WTC11 (cell line): ENCODE measurements at regions not wholly inside any gene's neighbourhood (a gene's known extent, or its start where the extent isn't known, plus 50 kb on each side); places are given as distances from the start of the nearest gene placed in this dataset.

Experiments used
- CREM ChIP-seq: sonication (generic); formaldehyde crosslinking; IDR thresholded peaks from 2 replicates; pipeline ENCODE4 v1.8.1; 2022; ENCODE audit warnings: mild to moderate bottlenecking, missing genetic modification reagents, moderate library complexity
- ELF4 ChIP-seq: sonication (generic); formaldehyde crosslinking; IDR thresholded peaks from 2 replicates; pipeline ENCODE4 v1.8.1; 2022; ENCODE audit warnings: low read depth, mild to moderate bottlenecking, moderate library complexity, missing genetic modification reagents
- NFYB ChIP-seq: sonication (generic); formaldehyde crosslinking; conservative IDR thresholded peaks from 2 replicates; pipeline ENCODE4 v1.8.0; 2022; ENCODE audit warnings: low read depth, missing genetic modification reagents
- TEAD1 ChIP-seq: sonication (generic); formaldehyde crosslinking; IDR thresholded peaks from 2 replicates; pipeline ENCODE4 v1.8.0; 2022; ENCODE audit warnings: mild to moderate bottlenecking, missing genetic modification reagents
- TF ChIP-seq, protein P1 (sequence below): sonication (generic); formaldehyde crosslinking; IDR thresholded peaks from 2 replicates; pipeline ENCODE4 v1.8.0; 2022; ENCODE audit warnings: mild to moderate bottlenecking, missing genetic modification reagents
- TF ChIP-seq, protein P2 (sequence below): sonication (generic); formaldehyde crosslinking; conservative IDR thresholded peaks from 2 replicates; pipeline ENCODE4 v1.8.1; 2022; ENCODE audit warnings: mild to moderate bottlenecking, missing genetic modification reagents
- TF ChIP-seq, protein P3 (sequence below): sonication (generic); formaldehyde crosslinking; IDR thresholded peaks from 2 replicates; pipeline ENCODE4 v1.8.0; 2023; ENCODE audit warnings: missing genetic modification reagents
- TF ChIP-seq, protein P4 (sequence below): fragments of 200-600 bp; IDR thresholded peaks from 2 replicates; pipeline ENCODE4 v1.8.0; 2022; ENCODE audit warnings: antibody characterized with exemption
- TF ChIP-seq, protein P5 (sequence below): sonication (generic); formaldehyde crosslinking; IDR thresholded peaks from 2 replicates; pipeline ENCODE4 v1.8.0; 2022; ENCODE audit warnings: mild to moderate bottlenecking, missing genetic modification reagents

DNA sequence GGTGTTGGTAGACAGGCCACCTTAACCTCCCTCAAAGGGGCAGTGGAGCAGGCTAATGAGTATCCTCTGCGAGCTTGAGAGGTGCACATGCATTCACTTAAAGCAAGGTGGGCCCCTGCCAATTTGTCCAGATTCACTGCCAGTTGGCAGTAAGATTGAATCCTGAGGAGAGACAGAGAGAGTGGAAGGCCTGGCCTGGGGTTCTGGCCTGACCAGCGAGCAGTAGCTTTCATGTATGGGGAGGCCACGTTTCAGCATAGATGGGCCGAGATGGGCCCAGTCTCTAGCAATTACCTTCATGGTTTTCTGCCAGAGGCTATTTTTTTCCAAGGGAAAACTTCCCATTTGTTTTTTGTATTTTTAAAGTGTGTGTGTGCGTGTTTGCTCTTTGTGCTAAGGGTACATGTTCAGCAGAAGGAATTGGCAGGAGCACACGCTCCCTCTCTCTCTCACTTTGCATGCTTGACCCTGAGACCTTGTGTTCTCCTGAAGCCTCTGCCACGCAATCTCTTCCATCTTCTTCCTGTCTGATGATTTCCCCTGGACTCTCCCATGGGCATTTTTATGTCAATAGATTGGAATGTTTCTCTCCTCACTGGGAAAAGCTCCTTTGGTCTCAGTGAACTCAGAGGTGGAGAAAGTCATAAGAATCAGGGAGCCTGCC is 215.8 kb upstream of the SFRP2 start:
- TF ChIP-seq, protein P1, sequence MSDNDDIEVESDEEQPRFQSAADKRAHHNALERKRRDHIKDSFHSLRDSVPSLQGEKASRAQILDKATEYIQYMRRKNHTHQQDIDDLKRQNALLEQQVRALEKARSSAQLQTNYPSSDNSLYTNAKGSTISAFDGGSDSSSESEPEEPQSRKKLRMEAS (CRISPR knock-in tag): no peak
- TF ChIP-seq, protein P2, sequence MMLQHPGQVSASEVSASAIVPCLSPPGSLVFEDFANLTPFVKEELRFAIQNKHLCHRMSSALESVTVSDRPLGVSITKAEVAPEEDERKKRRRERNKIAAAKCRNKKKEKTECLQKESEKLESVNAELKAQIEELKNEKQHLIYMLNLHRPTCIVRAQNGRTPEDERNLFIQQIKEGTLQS: no peak
- TF ChIP-seq, protein P3, sequence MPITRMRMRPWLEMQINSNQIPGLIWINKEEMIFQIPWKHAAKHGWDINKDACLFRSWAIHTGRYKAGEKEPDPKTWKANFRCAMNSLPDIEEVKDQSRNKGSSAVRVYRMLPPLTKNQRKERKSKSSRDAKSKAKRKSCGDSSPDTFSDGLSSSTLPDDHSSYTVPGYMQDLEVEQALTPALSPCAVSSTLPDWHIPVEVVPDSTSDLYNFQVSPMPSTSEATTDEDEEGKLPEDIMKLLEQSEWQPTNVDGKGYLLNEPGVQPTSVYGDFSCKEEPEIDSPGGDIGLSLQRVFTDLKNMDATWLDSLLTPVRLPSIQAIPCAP (CRISPR knock-in tag): no peak
- TF ChIP-seq, protein P4, sequence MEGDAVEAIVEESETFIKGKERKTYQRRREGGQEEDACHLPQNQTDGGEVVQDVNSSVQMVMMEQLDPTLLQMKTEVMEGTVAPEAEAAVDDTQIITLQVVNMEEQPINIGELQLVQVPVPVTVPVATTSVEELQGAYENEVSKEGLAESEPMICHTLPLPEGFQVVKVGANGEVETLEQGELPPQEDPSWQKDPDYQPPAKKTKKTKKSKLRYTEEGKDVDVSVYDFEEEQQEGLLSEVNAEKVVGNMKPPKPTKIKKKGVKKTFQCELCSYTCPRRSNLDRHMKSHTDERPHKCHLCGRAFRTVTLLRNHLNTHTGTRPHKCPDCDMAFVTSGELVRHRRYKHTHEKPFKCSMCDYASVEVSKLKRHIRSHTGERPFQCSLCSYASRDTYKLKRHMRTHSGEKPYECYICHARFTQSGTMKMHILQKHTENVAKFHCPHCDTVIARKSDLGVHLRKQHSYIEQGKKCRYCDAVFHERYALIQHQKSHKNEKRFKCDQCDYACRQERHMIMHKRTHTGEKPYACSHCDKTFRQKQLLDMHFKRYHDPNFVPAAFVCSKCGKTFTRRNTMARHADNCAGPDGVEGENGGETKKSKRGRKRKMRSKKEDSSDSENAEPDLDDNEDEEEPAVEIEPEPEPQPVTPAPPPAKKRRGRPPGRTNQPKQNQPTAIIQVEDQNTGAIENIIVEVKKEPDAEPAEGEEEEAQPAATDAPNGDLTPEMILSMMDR: no peak
- TF ChIP-seq NFYB (CRISPR knock-in tag) (no peak), ELF4 (CRISPR knock-in tag) (no peak), CREM (no peak), TEAD1 (no peak)
- TF ChIP-seq, protein P5, sequence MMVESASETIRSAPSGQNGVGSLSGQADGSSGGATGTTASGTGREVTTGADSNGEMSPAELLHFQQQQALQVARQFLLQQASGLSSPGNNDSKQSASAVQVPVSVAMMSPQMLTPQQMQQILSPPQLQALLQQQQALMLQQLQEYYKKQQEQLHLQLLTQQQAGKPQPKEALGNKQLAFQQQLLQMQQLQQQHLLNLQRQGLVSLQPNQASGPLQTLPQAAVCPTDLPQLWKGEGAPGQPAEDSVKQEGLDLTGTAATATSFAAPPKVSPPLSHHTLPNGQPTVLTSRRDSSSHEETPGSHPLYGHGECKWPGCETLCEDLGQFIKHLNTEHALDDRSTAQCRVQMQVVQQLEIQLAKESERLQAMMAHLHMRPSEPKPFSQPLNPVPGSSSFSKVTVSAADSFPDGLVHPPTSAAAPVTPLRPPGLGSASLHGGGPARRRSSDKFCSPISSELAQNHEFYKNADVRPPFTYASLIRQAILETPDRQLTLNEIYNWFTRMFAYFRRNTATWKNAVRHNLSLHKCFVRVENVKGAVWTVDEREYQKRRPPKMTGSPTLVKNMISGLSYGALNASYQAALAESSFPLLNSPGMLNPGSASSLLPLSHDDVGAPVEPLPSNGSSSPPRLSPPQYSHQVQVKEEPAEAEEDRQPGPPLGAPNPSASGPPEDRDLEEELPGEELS (CRISPR knock-in tag): no peak
